IMR-90 (cell line): ENCODE measurements at regions not wholly inside any gene's neighbourhood (a gene's known extent, or its start where the extent isn't known, plus 50 kb on each side); places are given as distances from the start of the nearest gene placed in this dataset.

ENCODE experiments used
- ATAC-seq: fragments of 200-7000 bp; cut with Tn5 transposase; 2 replicates; pipeline ENCODE4 v1.9.1; 2020; ENCODE audit warnings: low read depth, mild to moderate bottlenecking, moderate library complexity
- BruUV-seq: library from RNA; stranded (reverse); fragments of 400-500 nt; replicated peaks from 2 replicates; lab custom pipeline; 2021; lab: Mats Ljungman, UMichigan
- CTCF ChIA-PET: fragments of 300-600 bp; formaldehyde crosslinking; extraction: SDS; loops from one replicate; lab custom pipeline; 2021; ENCODE audit warnings: antibody characterized with exemption; lab: Yijun Ruan, JAX
- POLR2A ChIA-PET: fragments of 300-600 bp; sonication (Branson Sonifier 250); formaldehyde crosslinking; loops from one replicate; lab custom pipeline; 2022; ENCODE audit warnings: antibody characterized with exemption; ENCODE audit not compliant: unreplicated experiment; lab: Charles Lee
- DNase-seq: peaks from one replicate; pipeline ENCODE4 v3.0.0; 2013
- H2AFZ ChIP-seq: replicated peaks from 2 replicates; pipeline ENCODE3; 2013; ENCODE audit warnings: low read length, mild to moderate bottlenecking; ENCODE audit not compliant: poor library complexity
- H2AK5ac ChIP-seq: 2 replicates; pipeline ENCODE4 v1.6.1; 2013; ENCODE audit warnings: low read depth, low read length, inconsistent platforms
- H2AK9ac ChIP-seq: replicated peaks from 2 replicates; pipeline ENCODE3; 2013; ENCODE audit warnings: mild to moderate bottlenecking, low read depth, low read length, moderate library complexity; ENCODE audit not compliant: poor library complexity
- H2BK120ac ChIP-seq: 2 replicates; pipeline ENCODE4 v1.6.1; 2013; ENCODE audit warnings: low read depth, low read length, inconsistent platforms
- H2BK15ac ChIP-seq: 3 replicates; pipeline ENCODE4 v1.6.1; 2013; ENCODE audit warnings: low read depth, low read length, inconsistent platforms
- H2BK20ac ChIP-seq: 2 replicates; pipeline ENCODE4 v1.6.1; 2013; ENCODE audit warnings: low read depth, mild to moderate bottlenecking, inconsistent platforms, low read length, moderate library complexity
- H2BK5ac ChIP-seq: 2 replicates; pipeline ENCODE4 v1.6.1; 2013; ENCODE audit warnings: mild to moderate bottlenecking, low read depth, low read length, inconsistent platforms; ENCODE audit not compliant: poor library complexity, severe bottlenecking
- H3K14ac ChIP-seq: replicated peaks from 2 replicates; pipeline ENCODE4 v1.6.1; 2013; ENCODE audit warnings: low read depth, low read length, inconsistent platforms
- H3K18ac ChIP-seq: 2 replicates; pipeline ENCODE4 v1.6.1; 2013; ENCODE audit warnings: low read depth, low read length, control low read depth
- H3K23ac ChIP-seq: 2 replicates; pipeline ENCODE4 v1.6.1; 2013; ENCODE audit warnings: low read depth, low read length, inconsistent platforms
- H3K27ac ChIP-seq: 2 replicates; pipeline ENCODE4 v1.5.1; 2013; ENCODE audit warnings: mild to moderate bottlenecking, control low read depth, low read length; ENCODE audit not compliant: insufficient read depth
- H3K27me3 ChIP-seq: 2 replicates; pipeline ENCODE4 v1.6.1; 2013; ENCODE audit warnings: low read length; ENCODE audit not compliant: control insufficient read depth, insufficient read depth
- H3K36me3 ChIP-seq: 2 replicates; pipeline ENCODE4 v1.6.1; 2013; ENCODE audit warnings: low read length, mixed read lengths; ENCODE audit not compliant: control insufficient read depth, insufficient read depth
- H3K4ac ChIP-seq: 2 replicates; pipeline ENCODE4 v1.6.1; 2013; ENCODE audit warnings: low read depth, low read length, inconsistent platforms
- H3K4me1 ChIP-seq: 2 replicates; pipeline ENCODE4 v1.6.1; 2013; ENCODE audit warnings: low read length, mixed read lengths; ENCODE audit not compliant: control insufficient read depth, insufficient read depth
- H3K4me2 ChIP-seq: 2 replicates; pipeline ENCODE4 v1.6.1; 2013; ENCODE audit warnings: low read depth, mild to moderate bottlenecking, control low read depth, low read length, moderate library complexity
- H3K4me3 ChIP-seq: 2 replicates; pipeline ENCODE4 v1.5.1; 2013; ENCODE audit warnings: low read depth, mild to moderate bottlenecking, control low read depth, low read length, moderate library complexity; ENCODE audit not compliant: insufficient read depth
- H3K56ac ChIP-seq: 2 replicates; pipeline ENCODE4 v1.6.1; 2013; ENCODE audit warnings: low read length, inconsistent platforms; ENCODE audit not compliant: insufficient read depth; ENCODE audit errors: extremely low read depth
- H3K79me1 ChIP-seq, 2 experiments: 2 replicates each; pipeline ENCODE4 v1.6.1; 2013; ENCODE audit warnings: low read length in 2 of 2, inconsistent platforms in 1 of 2, low read depth in 1 of 2
- H3K9ac ChIP-seq: 2 replicates; pipeline ENCODE4 v1.6.1; 2013; ENCODE audit warnings: low read depth, low read length, control low read depth
- H3K9me1 ChIP-seq: 2 replicates; pipeline ENCODE4 v1.6.1; 2013; ENCODE audit warnings: low read length, inconsistent platforms; ENCODE audit not compliant: insufficient read depth
- H3K9me3 ChIP-seq: 2 replicates; pipeline ENCODE4 v1.6.1; 2013; ENCODE audit warnings: low read length; ENCODE audit not compliant: control insufficient read depth, insufficient read depth
- H4K20me1 ChIP-seq: 2 replicates; pipeline ENCODE4 v1.6.1; 2013; ENCODE audit warnings: low read length, inconsistent platforms; ENCODE audit not compliant: insufficient read depth
- H4K5ac ChIP-seq: 2 replicates; pipeline ENCODE4 v1.6.1; 2013; ENCODE audit warnings: mild to moderate bottlenecking, low read depth, low read length, control low read depth
- H4K8ac ChIP-seq, 2 experiments: 2 replicates each; pipeline ENCODE4 v1.6.1; 2013; ENCODE audit warnings: low read depth in 2 of 2, low read length in 2 of 2, control low read depth in 1 of 2, inconsistent platforms in 1 of 2
- H4K91ac ChIP-seq: 2 replicates; pipeline ENCODE4 v1.6.1; 2013; ENCODE audit warnings: low read depth, low read length, inconsistent platforms; ENCODE audit not compliant: insufficient read depth
- BHLHE40 ChIP-seq: fragments of 150-350 bp; IDR thresholded peaks from 2 replicates; pipeline ENCODE4 v1.6.1; 2016; ENCODE audit warnings: mild to moderate bottlenecking, low read depth, low read length
- WGBS, 2 experiments: methylation state at CpG; one replicate each; pipeline versions ENCODE4 v1.1.5 to v1.1.7; 2013; ENCODE audit warnings: missing lambda C conversion rate in 2 of 2; ENCODE audit not compliant: insufficient read length in 1 of 2; ENCODE audit errors: extremely low coverage in 2 of 2; 5-methylcytosine and 5-hydroxymethylcytosine counted together
- dilution Hi-C: fragments of 300-500 bp; cut with HindIII; formaldehyde crosslinking; loops from one replicate; pipeline ENCODE4 v1.14.3; 2018; ENCODE audit warnings: low sequenced_read_pairs; ENCODE audit not compliant: unreplicated experiment
- in situ Hi-C: fragments of 300-500 bp; cut with MboI; formaldehyde crosslinking; loops from 3 replicates; pipeline ENCODE4 v1.14.3; 2019; ENCODE audit warnings: low sequenced_read_pairs, inconsistent platforms, mixed read lengths
- intact Hi-C: fragments of 100-400 bp; cut with micrococcal nuclease; formaldehyde crosslinking; loops from 2 replicates; pipeline ENCODE4 v1.10.0; 2022

GRCh38 chr16:18059577-18059976 is 277.0 kb downstream of the NPIPA8 start:
- Histone ChIP-seq H3K4me2 (no peak overlapping the region), H3K27me3 (no peaks in the 10 kb centered on the region), H4K8ac (no peak overlapping the region), H4K20me1 (no peaks in the 10 kb centered on the region), H2BK20ac (no peak overlapping the region), H2AK5ac (no peak overlapping the region), H3K9ac (no peak overlapping the region), H3K36me3 (no peaks in the 10 kb centered on the region), H3K23ac (no peak overlapping the region), H2AFZ (no peak overlapping the region), H3K4me1 (no peaks in the 10 kb centered on the region), H3K79me1 (no peaks in the 10 kb centered on the region), H2BK120ac (no peak overlapping the region), H3K9me1 (no peaks in the 10 kb centered on the region), H3K9me3 (peaks cover 9% of the 10 kb centered on the region), H3K27ac (no peak overlapping the region), H3K14ac (no peak overlapping the region), H3K4ac (no peak overlapping the region), H4K5ac (no peak overlapping the region), H3K4me3 (no peak overlapping the region), H2BK5ac (no peak overlapping the region), H3K56ac (no peak overlapping the region), H4K91ac (no peak overlapping the region), H2AK9ac (no peak overlapping the region), H3K18ac (no peak overlapping the region), H2BK15ac (no peak overlapping the region)
- no CpG with 5 or more reads among the region's 6 CpGs for WGBS, 2 experiments
- in situ Hi-C loops, result no loop called here
- no peak for DNase-seq
- dilution Hi-C loops, result no loop called here
- intact Hi-C loops, result no loop called here
- BruUV-seq, result no TSS peak
- ChIA-PET CTCF (no interaction called here), POLR2A (no interaction called here)
- no peak for ATAC-seq
- no peak for TF ChIP-seq BHLHE40
